MM.1S (cell line): ENCODE measurements at regions not wholly inside any gene's neighbourhood (a gene's known extent, or its start where the extent isn't known, plus 50 kb on each side); places are given as distances from the start of the nearest gene placed in this dataset.

Source experiments
- DNase-seq: peaks from one replicate; pipeline ENCODE4 v3.0.0-alpha.2; 2015
- H2AFZ ChIP-seq: fragments of 300-600 bp; sonication (generic); 2 replicates; pipeline ENCODE4 v1.6.0; 2016; ENCODE audit warnings: antibody characterized with exemption, low read length
- H3F3A ChIP-seq: fragments of 300-600 bp; sonication (generic); 2 replicates; pipeline ENCODE4 v1.6.1; 2016; ENCODE audit warnings: mild to moderate bottlenecking, antibody characterized with exemption, low read length, moderate library complexity, mixed read lengths; ENCODE audit not compliant: insufficient read depth
- H3K27ac ChIP-seq: fragments of 300-600 bp; sonication (generic); 2 replicates; pipeline ENCODE4 v1.5.1; 2016; ENCODE audit warnings: mild to moderate bottlenecking, low read length
- H3K27me3 ChIP-seq: fragments of 300-600 bp; sonication (generic); replicated peaks from 2 replicates; pipeline ENCODE4 v1.6.0; 2016; ENCODE audit warnings: low read length; ENCODE audit not compliant: insufficient read depth
- H3K36me3 ChIP-seq: fragments of 300-600 bp; sonication (generic); replicated peaks from 2 replicates; pipeline ENCODE4 v1.6.1; 2016; ENCODE audit warnings: mild to moderate bottlenecking, low read length, mixed read lengths; ENCODE audit not compliant: insufficient read depth
- H3K4me1 ChIP-seq: fragments of 300-600 bp; sonication (generic); 2 replicates; pipeline ENCODE4 v1.6.1; 2016; ENCODE audit warnings: low read length, mixed read lengths
- H3K4me2 ChIP-seq: fragments of 300-600 bp; sonication (generic); 2 replicates; pipeline ENCODE4 v1.6.0; 2016; ENCODE audit warnings: low read depth, low read length
- H3K4me3 ChIP-seq: fragments of 300-600 bp; sonication (generic); 2 replicates; pipeline ENCODE4 v1.5.1; 2016; ENCODE audit warnings: low read length, mixed read lengths
- H3K79me2 ChIP-seq: fragments of 300-600 bp; sonication (generic); 2 replicates; pipeline ENCODE4 v1.6.1; 2016; ENCODE audit warnings: mixed run types, low read length, mixed read lengths
- H3K9ac ChIP-seq: fragments of 300-600 bp; sonication (generic); 2 replicates; pipeline ENCODE4 v1.6.1; 2016; ENCODE audit warnings: low read length, mixed read lengths
- H3K9me2 ChIP-seq: fragments of 300-600 bp; sonication (generic); replicated peaks from 2 replicates; pipeline ENCODE4 v1.6.1; 2016; ENCODE audit warnings: mild to moderate bottlenecking, low read length, mixed read lengths; ENCODE audit not compliant: insufficient read depth
- H3K9me3 ChIP-seq: fragments of 300-600 bp; sonication (generic); replicated peaks from 2 replicates; pipeline ENCODE4 v1.6.1; 2016; ENCODE audit warnings: mild to moderate bottlenecking, low read length, mixed read lengths; ENCODE audit not compliant: insufficient read depth
- H4K20me1 ChIP-seq: fragments of 300-600 bp; sonication (generic); 2 replicates; pipeline ENCODE4 v1.6.1; 2016; ENCODE audit warnings: mild to moderate bottlenecking, low read length, moderate library complexity, mixed read lengths; ENCODE audit not compliant: insufficient read depth
- EZH2 ChIP-seq: fragments of 300-600 bp; sonication (generic); optimal IDR thresholded peaks from 2 replicates; pipeline ENCODE3; 2017; ENCODE audit warnings: low read depth, mild to moderate bottlenecking, antibody characterized with exemption, low read length, mixed read lengths
- EZH2phosphoT487 ChIP-seq: fragments of 300-600 bp; sonication (generic); IDR thresholded peaks from 2 replicates; pipeline ENCODE4 v1.6.1; 2018; ENCODE audit warnings: antibody characterized with exemption, low read length
- TF ChIP-seq, protein P1 (sequence below): fragments of 300-600 bp; sonication (generic); IDR thresholded peaks from 2 replicates; pipeline ENCODE4 v1.5.1; 2016; ENCODE audit warnings: antibody characterized with exemption, low read length, mixed read lengths

DNA sequence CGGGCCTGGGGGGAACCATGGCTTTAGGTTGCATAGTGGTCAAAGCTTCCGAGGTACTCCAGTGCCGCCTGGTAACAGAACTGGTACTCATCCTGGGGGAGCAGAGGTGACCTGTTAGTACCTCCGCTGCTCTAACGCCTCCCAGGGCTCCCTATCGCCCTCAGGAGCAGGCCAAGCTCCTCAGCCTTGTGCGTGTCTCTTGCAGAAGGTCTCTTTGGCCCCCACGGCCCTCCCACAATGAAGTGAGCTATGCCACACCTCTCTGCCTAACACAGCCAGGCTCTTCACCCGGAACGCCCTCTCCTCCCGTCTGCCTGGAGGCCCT lies 133.9 kb downstream of the PTPRS start:
- Histone ChIP-seq H3K4me3 (no peak overlapping the region), H3K9me3 (no peaks in the 10 kb centered on the region), H3K79me2 (no peaks in the 10 kb centered on the region), H3K9ac (no peak overlapping the region), H3F3A (no peaks in the 10 kb centered on the region), H3K27ac (no peak overlapping the region), H4K20me1 (no peaks in the 10 kb centered on the region), H3K27me3 (peaks cover 93% of the 10 kb centered on the region), H2AFZ (no peak overlapping the region), H3K36me3 (no peaks in the 10 kb centered on the region), H3K9me2 (no peaks in the 10 kb centered on the region), H3K4me1 (no peaks in the 10 kb centered on the region), H3K4me2 (no peak overlapping the region)
- TF ChIP-seq EZH2 (no peak), EZH2phosphoT487 (no peak)
- TF ChIP-seq, protein P1, sequence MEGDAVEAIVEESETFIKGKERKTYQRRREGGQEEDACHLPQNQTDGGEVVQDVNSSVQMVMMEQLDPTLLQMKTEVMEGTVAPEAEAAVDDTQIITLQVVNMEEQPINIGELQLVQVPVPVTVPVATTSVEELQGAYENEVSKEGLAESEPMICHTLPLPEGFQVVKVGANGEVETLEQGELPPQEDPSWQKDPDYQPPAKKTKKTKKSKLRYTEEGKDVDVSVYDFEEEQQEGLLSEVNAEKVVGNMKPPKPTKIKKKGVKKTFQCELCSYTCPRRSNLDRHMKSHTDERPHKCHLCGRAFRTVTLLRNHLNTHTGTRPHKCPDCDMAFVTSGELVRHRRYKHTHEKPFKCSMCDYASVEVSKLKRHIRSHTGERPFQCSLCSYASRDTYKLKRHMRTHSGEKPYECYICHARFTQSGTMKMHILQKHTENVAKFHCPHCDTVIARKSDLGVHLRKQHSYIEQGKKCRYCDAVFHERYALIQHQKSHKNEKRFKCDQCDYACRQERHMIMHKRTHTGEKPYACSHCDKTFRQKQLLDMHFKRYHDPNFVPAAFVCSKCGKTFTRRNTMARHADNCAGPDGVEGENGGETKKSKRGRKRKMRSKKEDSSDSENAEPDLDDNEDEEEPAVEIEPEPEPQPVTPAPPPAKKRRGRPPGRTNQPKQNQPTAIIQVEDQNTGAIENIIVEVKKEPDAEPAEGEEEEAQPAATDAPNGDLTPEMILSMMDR, result no peak
- DNase-seq, result no peak

DNA sequence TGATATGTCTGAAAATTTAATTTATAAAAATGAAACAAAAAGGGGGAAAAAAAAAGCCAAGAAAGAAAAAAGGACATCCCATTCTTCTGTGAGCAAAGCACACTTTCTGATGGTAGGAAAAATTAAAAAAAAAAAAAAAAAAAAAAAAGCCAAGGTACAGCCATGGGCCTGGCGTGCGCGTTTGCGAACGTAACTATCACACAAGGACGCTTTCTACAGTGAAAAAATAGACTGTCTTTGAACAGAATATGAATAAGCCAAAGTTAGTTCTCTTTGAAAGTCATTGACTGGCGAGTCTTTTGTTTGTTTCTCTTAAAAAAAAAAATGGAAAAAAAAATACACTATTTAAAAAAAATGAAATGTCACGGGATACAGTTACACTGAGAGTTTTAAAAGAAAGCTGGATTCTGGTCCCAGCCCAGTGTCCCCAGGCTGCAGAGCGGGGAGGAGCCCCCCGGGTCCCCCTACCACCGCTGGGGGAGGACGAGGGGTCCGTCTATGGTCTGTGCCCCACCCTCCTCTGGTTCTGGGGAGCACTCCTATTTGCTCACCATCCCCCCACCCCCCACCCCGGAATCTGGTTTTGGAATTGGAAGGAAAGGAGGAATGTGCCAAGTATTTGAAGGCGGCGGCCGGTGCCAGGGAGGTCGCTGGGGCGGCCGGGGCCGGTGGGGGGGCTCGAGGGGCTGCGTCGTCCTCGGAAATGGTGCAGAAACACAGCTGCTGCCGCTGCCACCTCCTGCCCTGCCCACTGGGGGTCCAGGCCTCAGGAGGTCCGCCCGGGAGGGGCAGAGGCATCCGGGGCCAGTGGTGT lies 134.5 kb downstream of the PTPRS start:
- no peak overlapping the region for H3K4me2 ChIP-seq

DNA sequence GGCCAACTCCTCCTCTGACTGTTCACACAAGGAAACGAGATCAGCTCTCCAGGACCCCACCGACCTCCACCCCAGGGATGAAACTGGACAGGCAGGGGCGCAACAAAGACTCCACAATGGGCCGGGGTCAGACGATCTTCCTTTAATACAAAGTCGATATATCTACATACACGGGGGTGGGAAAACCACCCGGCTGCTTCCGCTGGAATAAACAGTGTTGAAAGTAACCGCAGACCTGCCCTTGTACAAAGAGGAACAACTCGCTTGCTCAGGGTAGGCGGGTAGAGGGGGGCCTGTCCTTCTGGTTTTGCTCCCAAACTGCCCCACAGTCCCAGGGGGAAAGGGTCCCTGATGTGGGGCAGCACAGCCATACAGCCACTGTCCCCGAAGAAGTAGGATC lies 135.2 kb downstream of the PTPRS start:
- H3K9ac ChIP-seq, result no peak overlapping the region
- peaks cover 88% of the 10 kb centered on the region for H3K27me3 ChIP-seq
- TF ChIP-seq, protein P1, result no peak

More for the DNA sequence above, 134.5 kb downstream of the PTPRS start:
- Histone ChIP-seq H2AFZ (no peak overlapping the region), H3K9me2 (no peaks in the 10 kb centered on the region), H3K4me1 (no peaks in the 10 kb centered on the region), H3K9me3 (no peaks in the 10 kb centered on the region), H3K36me3 (no peaks in the 10 kb centered on the region), H4K20me1 (no peaks in the 10 kb centered on the region), H3K9ac (no peak overlapping the region), H3F3A (no peaks in the 10 kb centered on the region), H3K4me3 (no peak overlapping the region), H3K27ac (no peak overlapping the region), H3K27me3 (peaks cover 88% of the 10 kb centered on the region), H3K79me2 (no peaks in the 10 kb centered on the region)
- TF ChIP-seq EZH2phosphoT487 (no peak), EZH2 (no peak)
- TF ChIP-seq, protein P1, result no peak
- DNase-seq, result no peak

More for the DNA sequence above, 135.2 kb downstream of the PTPRS start:
- H2AFZ ChIP-seq, result no peak overlapping the region
- no peaks in the 10 kb centered on the region for H3K4me1 ChIP-seq
- no peaks in the 10 kb centered on the region for H3K9me3 ChIP-seq
- no peak for DNase-seq
- no peaks in the 10 kb centered on the region for H3K9me2 ChIP-seq
- H3K4me3 ChIP-seq, result no peak overlapping the region
- no peaks in the 10 kb centered on the region for H3K79me2 ChIP-seq
- H4K20me1 ChIP-seq, result no peaks in the 10 kb centered on the region
- H3K36me3 ChIP-seq, result no peaks in the 10 kb centered on the region
- no peak overlapping the region for H3K4me2 ChIP-seq
- no peak overlapping the region for H3K27ac ChIP-seq
- no peaks in the 10 kb centered on the region for H3F3A ChIP-seq
